ENCODE measurements at regions not wholly inside any gene's neighbourhood (a gene's known extent, or its start where the extent isn't known, plus 50 kb on each side); places are given as distances from the start of the nearest gene placed in this dataset.

DNA sequence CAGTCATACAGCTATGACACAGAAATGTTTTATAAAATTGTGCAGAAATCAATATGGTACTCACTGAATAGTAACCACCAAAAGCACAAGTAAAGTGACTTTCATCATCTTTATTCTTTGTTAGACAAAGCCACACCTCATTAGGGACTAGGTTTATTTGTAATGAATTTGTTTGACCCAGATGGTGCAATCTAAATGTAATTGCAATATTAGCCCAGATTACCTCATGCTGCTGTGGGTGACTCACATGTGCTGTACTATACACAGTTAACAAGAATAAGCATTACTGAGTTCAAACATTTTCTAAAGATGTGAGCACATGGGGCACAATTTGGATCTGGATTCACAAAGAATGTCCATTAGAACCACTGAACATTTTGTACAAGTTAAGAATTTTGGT lies 759.3 kb upstream of the TYRP1 start:
- no peak overlapping the region for H3K27ac ChIP-seq (ENCODE audit: low read length)
- TF ChIP-seq TCF7L2 (IDR thresholded peaks at IDR 0.05; ENCODE audit: low read depth, low read length) (no peak), POLR2AphosphoS5 (IDR thresholded peaks at IDR 0.05; ENCODE audit: low read depth, low read length) (no peak), SIN3A (IDR thresholded peaks at IDR 0.05; ENCODE audit: borderline replicate concordance, insufficient read depth, low read depth, low read length) (no peak)
- TF ChIP-seq, protein P1, sequence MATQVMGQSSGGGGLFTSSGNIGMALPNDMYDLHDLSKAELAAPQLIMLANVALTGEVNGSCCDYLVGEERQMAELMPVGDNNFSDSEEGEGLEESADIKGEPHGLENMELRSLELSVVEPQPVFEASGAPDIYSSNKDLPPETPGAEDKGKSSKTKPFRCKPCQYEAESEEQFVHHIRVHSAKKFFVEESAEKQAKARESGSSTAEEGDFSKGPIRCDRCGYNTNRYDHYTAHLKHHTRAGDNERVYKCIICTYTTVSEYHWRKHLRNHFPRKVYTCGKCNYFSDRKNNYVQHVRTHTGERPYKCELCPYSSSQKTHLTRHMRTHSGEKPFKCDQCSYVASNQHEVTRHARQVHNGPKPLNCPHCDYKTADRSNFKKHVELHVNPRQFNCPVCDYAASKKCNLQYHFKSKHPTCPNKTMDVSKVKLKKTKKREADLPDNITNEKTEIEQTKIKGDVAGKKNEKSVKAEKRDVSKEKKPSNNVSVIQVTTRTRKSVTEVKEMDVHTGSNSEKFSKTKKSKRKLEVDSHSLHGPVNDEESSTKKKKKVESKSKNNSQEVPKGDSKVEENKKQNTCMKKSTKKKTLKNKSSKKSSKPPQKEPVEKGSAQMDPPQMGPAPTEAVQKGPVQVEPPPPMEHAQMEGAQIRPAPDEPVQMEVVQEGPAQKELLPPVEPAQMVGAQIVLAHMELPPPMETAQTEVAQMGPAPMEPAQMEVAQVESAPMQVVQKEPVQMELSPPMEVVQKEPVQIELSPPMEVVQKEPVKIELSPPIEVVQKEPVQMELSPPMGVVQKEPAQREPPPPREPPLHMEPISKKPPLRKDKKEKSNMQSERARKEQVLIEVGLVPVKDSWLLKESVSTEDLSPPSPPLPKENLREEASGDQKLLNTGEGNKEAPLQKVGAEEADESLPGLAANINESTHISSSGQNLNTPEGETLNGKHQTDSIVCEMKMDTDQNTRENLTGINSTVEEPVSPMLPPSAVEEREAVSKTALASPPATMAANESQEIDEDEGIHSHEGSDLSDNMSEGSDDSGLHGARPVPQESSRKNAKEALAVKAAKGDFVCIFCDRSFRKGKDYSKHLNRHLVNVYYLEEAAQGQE (IDR thresholded peaks at IDR 0.05; ENCODE audit: insufficient read depth in 1 of 2, low read depth in 2 of 2, low read length in 1 of 2): no peak
- TF ChIP-seq, protein P2, sequence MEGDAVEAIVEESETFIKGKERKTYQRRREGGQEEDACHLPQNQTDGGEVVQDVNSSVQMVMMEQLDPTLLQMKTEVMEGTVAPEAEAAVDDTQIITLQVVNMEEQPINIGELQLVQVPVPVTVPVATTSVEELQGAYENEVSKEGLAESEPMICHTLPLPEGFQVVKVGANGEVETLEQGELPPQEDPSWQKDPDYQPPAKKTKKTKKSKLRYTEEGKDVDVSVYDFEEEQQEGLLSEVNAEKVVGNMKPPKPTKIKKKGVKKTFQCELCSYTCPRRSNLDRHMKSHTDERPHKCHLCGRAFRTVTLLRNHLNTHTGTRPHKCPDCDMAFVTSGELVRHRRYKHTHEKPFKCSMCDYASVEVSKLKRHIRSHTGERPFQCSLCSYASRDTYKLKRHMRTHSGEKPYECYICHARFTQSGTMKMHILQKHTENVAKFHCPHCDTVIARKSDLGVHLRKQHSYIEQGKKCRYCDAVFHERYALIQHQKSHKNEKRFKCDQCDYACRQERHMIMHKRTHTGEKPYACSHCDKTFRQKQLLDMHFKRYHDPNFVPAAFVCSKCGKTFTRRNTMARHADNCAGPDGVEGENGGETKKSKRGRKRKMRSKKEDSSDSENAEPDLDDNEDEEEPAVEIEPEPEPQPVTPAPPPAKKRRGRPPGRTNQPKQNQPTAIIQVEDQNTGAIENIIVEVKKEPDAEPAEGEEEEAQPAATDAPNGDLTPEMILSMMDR (IDR thresholded peaks at IDR 0.05): no peak
- H3K4me1 ChIP-seq (ENCODE audit: control insufficient read depth, insufficient read depth, low read length): no peaks in the 10 kb centered on the region
- in situ Hi-C loops (cut with HindIII; ENCODE audit: low pct_unique_long_range_greater_than_20kb, low sequenced_read_pairs): no loop called here
- POLR2A ChIA-PET: no interaction called here
- no peak overlapping the region for H3K4me3 ChIP-seq (ENCODE audit: low read depth in 2 of 2, low read length in 2 of 2)
- ATAC-seq: no peak
- intact Hi-C loops (cut with micrococcal nuclease; ENCODE audit: unreplicated experiment): no loop called here
- no peaks in the 10 kb centered on the region for H3K27me3 ChIP-seq (ENCODE audit: control insufficient read depth, insufficient read depth, low read length)
- no peak for DNase-seq (ENCODE audit: low read depth, low spot score)
- no TSS peak for BruUV-seq (replicated peaks)
- H3K9me3 ChIP-seq (ENCODE audit: control insufficient read depth, insufficient read depth, low read depth, low read length): no peaks in the 10 kb centered on the region
- CTCF ChIA-PET: no interaction called here
- H3K36me3 ChIP-seq (ENCODE audit: control insufficient read depth, insufficient read depth, low read length): no peaks in the 10 kb centered on the region

DNA sequence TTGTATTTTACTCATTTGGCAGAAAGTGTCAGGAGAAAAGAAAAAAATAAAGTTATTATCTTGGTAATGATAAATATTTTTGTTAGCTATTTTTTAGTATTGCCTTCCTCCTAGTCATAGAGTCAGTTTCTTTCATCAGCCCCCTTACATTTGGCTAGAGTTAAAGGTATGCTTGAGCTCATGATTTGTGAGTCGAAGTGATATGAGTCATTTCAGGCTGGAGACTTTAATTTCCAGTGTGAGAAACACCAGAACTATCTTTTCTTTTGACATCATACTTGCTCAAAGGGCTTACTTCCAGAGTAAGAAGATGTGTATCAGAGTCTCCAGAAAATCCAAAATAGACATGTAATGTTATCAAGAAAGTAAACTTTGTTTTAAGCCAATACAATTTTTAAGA lies 746.7 kb upstream of the TYRP1 start:
- POLR2A ChIA-PET: no interaction called here
- TF ChIP-seq SIN3A (IDR thresholded peaks at IDR 0.05; ENCODE audit: borderline replicate concordance, insufficient read depth, low read depth, low read length) (no peak), TCF7L2 (IDR thresholded peaks at IDR 0.05; ENCODE audit: low read depth, low read length) (no peak), POLR2AphosphoS5 (IDR thresholded peaks at IDR 0.05; ENCODE audit: low read depth, low read length) (no peak)
- TF ChIP-seq, protein P2 (IDR thresholded peaks at IDR 0.05): no peak
- TF ChIP-seq, protein P1 (IDR thresholded peaks at IDR 0.05; ENCODE audit: insufficient read depth in 1 of 2, low read depth in 2 of 2, low read length in 1 of 2): no peak
- intact Hi-C loops (cut with micrococcal nuclease; ENCODE audit: unreplicated experiment): no loop called here

More for the DNA sequence above, 746.7 kb upstream of the TYRP1 start:
- no peak for DNase-seq (ENCODE audit: low read depth, low spot score)
- ATAC-seq: no peak
- CTCF ChIA-PET: no interaction called here
- BruUV-seq (replicated peaks): no TSS peak
- no peak overlapping the region for H3K4me3 ChIP-seq (ENCODE audit: low read depth in 2 of 2, low read length in 2 of 2)
- H3K36me3 ChIP-seq (ENCODE audit: control insufficient read depth, insufficient read depth, low read length): no peaks in the 10 kb centered on the region
- no peaks in the 10 kb centered on the region for H3K27me3 ChIP-seq (ENCODE audit: control insufficient read depth, insufficient read depth, low read length)
- H3K27ac ChIP-seq (ENCODE audit: low read length): no peak overlapping the region
- no peaks in the 10 kb centered on the region for H3K9me3 ChIP-seq (ENCODE audit: control insufficient read depth, insufficient read depth, low read depth, low read length)
- in situ Hi-C loops (cut with HindIII; ENCODE audit: low pct_unique_long_range_greater_than_20kb, low sequenced_read_pairs): no loop called here
- no peaks in the 10 kb centered on the region for H3K4me1 ChIP-seq (ENCODE audit: control insufficient read depth, insufficient read depth, low read length)

Data from Panc1 (cell line).